HFFc6 (cell line): ENCODE measurements at regions not wholly inside any gene's neighbourhood (a gene's known extent, or its start where the extent isn't known, plus 50 kb on each side); places are given as distances from the start of the nearest gene placed in this dataset.

Experiments
- DNase-seq: peaks from one replicate; pipeline ENCODE4 v3.0.0-alpha.2; 2018
- H3K27ac Mint-ChIP-seq: 2 replicates; pipeline ENCODE4 v1.8.0; 2020; ENCODE audit warnings: mild to moderate bottlenecking, mixed read lengths
- H3K27me3 Mint-ChIP-seq: 2 replicates; pipeline ENCODE4 v1.8.0; 2021; ENCODE audit warnings: mild to moderate bottlenecking, moderate library complexity, mixed read lengths; ENCODE audit not compliant: insufficient read depth
- H3K36me3 Mint-ChIP-seq: 2 replicates; pipeline ENCODE4 v1.8.0; 2021; ENCODE audit warnings: low read depth, mixed read lengths
- H3K4me1 Mint-ChIP-seq: 2 replicates; pipeline ENCODE4 v1.8.0; 2020; ENCODE audit warnings: low read depth, mixed read lengths
- H3K4me3 Mint-ChIP-seq: 2 replicates; pipeline ENCODE4 v1.8.0; 2020; ENCODE audit warnings: mild to moderate bottlenecking, moderate library complexity, mixed read lengths
- H3K9me3 Mint-ChIP-seq: 2 replicates; pipeline ENCODE4 v1.8.0; 2020; ENCODE audit warnings: mild to moderate bottlenecking, mixed read lengths
- CTCF ChIP-seq: fragments of 200-600 bp; sonication (generic); IDR thresholded peaks from 2 replicates; pipeline ENCODE4 v1.5.0; 2021; ENCODE audit warnings: antibody characterized with exemption, mild to moderate bottlenecking

- H3K27ac Mint-ChIP-seq = no peak overlapping the region
- peaks cover 30% of the 10 kb centered on the region for H3K27me3 Mint-ChIP-seq
- H3K4me1 Mint-ChIP-seq = no peaks in the 10 kb centered on the region
- peaks cover 10% of the 10 kb centered on the region for H3K9me3 Mint-ChIP-seq
- DNase-seq = no peak
- no peak overlapping the region for H3K4me3 Mint-ChIP-seq
- TF ChIP-seq CTCF = no peak
- peaks cover 10% of the 10 kb centered on the region for H3K36me3 Mint-ChIP-seq
Observed at GRCh38 chr10:3414667-3415023, 242.1 kb upstream of the PITRM1 start.

GRCh38 chr10:3413937-3414666 is 241.5 kb upstream of the PITRM1 start:
- Mint-ChIP-seq H3K4me1 (no peaks in the 10 kb centered on the region), H3K27ac (no peak overlapping the region), H3K27me3 (peaks cover 36% of the 10 kb centered on the region), H3K36me3 (peaks cover 10% of the 10 kb centered on the region), H3K9me3 (peaks cover 10% of the 10 kb centered on the region), H3K4me3 (no peak overlapping the region)
- no peak for DNase-seq
- TF ChIP-seq CTCF = no peak

GRCh38 chr10:3412646-3413045 is 240.1 kb upstream of the PITRM1 start:
- Mint-ChIP-seq H3K4me1 (no peaks in the 10 kb centered on the region), H3K27ac (no peak overlapping the region), H3K27me3 (peaks cover 36% of the 10 kb centered on the region), H3K36me3 (peaks cover 10% of the 10 kb centered on the region), H3K9me3 (peaks cover 10% of the 10 kb centered on the region), H3K4me3 (no peak overlapping the region)
- no peak for TF ChIP-seq CTCF
- DNase-seq = no peak

- Mint-ChIP-seq H3K36me3 (peaks cover 10% of the 10 kb centered on the region), H3K27ac (no peak overlapping the region), H3K4me3 (no peak overlapping the region), H3K9me3 (peaks cover 10% of the 10 kb centered on the region), H3K4me1 (no peaks in the 10 kb centered on the region), H3K27me3 (peaks cover 34% of the 10 kb centered on the region)
- DNase-seq = no peak
- TF ChIP-seq CTCF = no peak
Observed at GRCh38 chr10:3412071-3412582, 239.5 kb upstream of the PITRM1 start.

GRCh38 chr10:3411044-3411443 is 238.5 kb upstream of the PITRM1 start:
- DNase-seq = no peak
- no peak overlapping the region for H3K27ac Mint-ChIP-seq
- no peak overlapping the region for H3K4me3 Mint-ChIP-seq
- peaks cover 10% of the 10 kb centered on the region for H3K36me3 Mint-ChIP-seq
- no peak for TF ChIP-seq CTCF
- H3K27me3 Mint-ChIP-seq = peaks cover 32% of the 10 kb centered on the region
- peaks cover 10% of the 10 kb centered on the region for H3K9me3 Mint-ChIP-seq
- H3K4me1 Mint-ChIP-seq = no peaks in the 10 kb centered on the region
